Esophagus muscularis mucosa (tissue), 4 donors: ENCODE measurements at regions not wholly inside any gene's neighbourhood (a gene's known extent, or its start where the extent isn't known, plus 50 kb on each side); places are given as distances from the start of the nearest gene placed in this dataset.
A peak's percentile ranks its signal among the peaks of the same experiment; 100 is the strongest.

Experiments
- DNase-seq: peaks from one replicate; pipeline ENCODE4 v3.0.0-alpha.2; 2017; ENCODE audit errors: extremely low spot score
- H3K27ac ChIP-seq, 4 donors: fragments of 200-600 bp; sonication (generic); replicated peaks in 1 of 4; 1 replicate in 3 of 4; 2 replicates in 1 of 4; pipeline ENCODE4 v1.5.1; 2016 to 2019; ENCODE audit warnings: mild to moderate bottlenecking in 1 of 4
- H3K27me3 ChIP-seq, 4 donors: fragments of 200-600 bp; sonication (generic); one replicate each; pipeline versions ENCODE4 v1.5.1 to v1.6.0; 2016 to 2019
- H3K36me3 ChIP-seq, 4 donors: fragments of 200-600 bp; sonication (generic); one replicate each; pipeline ENCODE4 v1.5.1; 2016 to 2019
- H3K4me1 ChIP-seq, 4 donors: fragments of 200-600 bp; sonication (generic); one replicate each; pipeline ENCODE4 v1.5.1; 2016 to 2019
- H3K4me3 ChIP-seq, 4 donors: fragments of 200-600 bp; sonication (generic); 1 replicate in 2 of 4; 2 replicates in 2 of 4; pipeline ENCODE4 v1.5.1; 2016 to 2019; ENCODE audit warnings: mild to moderate bottlenecking in 4 of 4, moderate library complexity in 1 of 4
- H3K9me3 ChIP-seq, 4 donors: fragments of 200-600 bp; sonication (generic); 1 replicate in 3 of 4; 2 replicates in 1 of 4; pipeline ENCODE4 v1.5.1; 2016 to 2019
- CTCF ChIP-seq, 3 experiments: fragments of 200-600 bp in 2 of 3; fragments of 450-650 bp in 1 of 3; sonication (generic) in 2 of 3; IDR thresholded peaks; one replicate each; pipeline ENCODE4 v1.5.1; 2017 to 2019; ENCODE audit warnings: antibody characterized with exemption in 3 of 3, mild to moderate bottlenecking in 2 of 3, moderate library complexity in 1 of 3
- EP300 ChIP-seq: sonication (generic); formaldehyde crosslinking; IDR thresholded peaks from one replicate; pipeline ENCODE4 v1.6.1; 2017; ENCODE audit warnings: antibody characterized with exemption
- POLR2A ChIP-seq: fragments of 450-650 bp; IDR thresholded peaks from one replicate; pipeline ENCODE4 v1.6.1; 2017; ENCODE audit warnings: antibody characterized with exemption, moderate library complexity, mild to moderate bottlenecking, low read depth
- POLR2AphosphoS5 ChIP-seq, 2 donors: sonication (generic); formaldehyde crosslinking; IDR thresholded peaks; one replicate each; pipeline ENCODE4 v1.6.1; 2017; ENCODE audit warnings: antibody characterized with exemption in 2 of 2
- WGBS: methylation state at CpG from one replicate; pipeline ENCODE4 v1.1.5; 2018; 5-methylcytosine and 5-hydroxymethylcytosine counted together
- intact Hi-C: fragments of 100-400 bp; cut with DNase I; formaldehyde crosslinking; loops from one replicate; pipeline ENCODE4 v1.15.1; 2023

- Histone ChIP-seq H3K27ac (no peak overlapping the region), H3K27me3 (no peaks in the 10 kb centered on the region), H3K36me3 (no peaks in the 10 kb centered on the region), H3K9me3 (peaks cover 0 to 26% (median 14%) of the 10 kb centered on the region in 4 donors), H3K4me1 (peaks cover 0 to 3% (median 0%) of the 10 kb centered on the region in 4 donors), H3K4me3 (no peak overlapping the region)
- 68% methylated on average over 6 of the region's 6 CpGs for WGBS
- intact Hi-C loops: no loop called here
- no peak for TF ChIP-seq CTCF (IDR thresholded peaks at IDR 0.05)
- DNase-seq: no peak
Observed at GRCh38 chr6:12348530-12349511, 58.7 kb downstream of the EDN1 start.

DNA sequence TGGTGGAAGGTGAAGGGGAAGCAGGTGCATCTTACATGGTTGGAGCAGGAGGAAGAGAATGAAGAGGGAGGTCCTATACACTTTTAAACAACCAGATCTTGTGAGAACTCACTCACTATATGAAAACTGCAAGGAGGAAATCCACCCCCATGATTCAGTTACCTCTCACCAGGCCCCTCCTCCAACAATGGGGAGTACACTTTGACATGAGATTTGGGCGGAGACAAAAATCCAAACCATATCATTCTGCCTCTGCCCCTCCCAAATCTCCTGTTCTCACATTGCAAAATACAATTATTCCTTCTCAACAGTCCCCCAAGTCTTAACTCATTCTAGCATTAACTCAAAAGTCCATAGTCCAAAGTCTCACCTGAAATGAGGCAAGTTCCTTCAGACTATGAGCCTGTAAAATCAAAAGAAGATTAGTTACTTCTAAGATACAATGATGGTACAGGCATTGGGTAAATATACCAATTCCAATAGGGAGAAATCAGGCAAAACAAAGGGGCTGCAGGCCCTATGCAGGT lies 60.5 kb downstream of the EDN1 start:
- 92% methylated on average over 1 of the region's 1 CpG for WGBS
- Histone ChIP-seq H3K9me3 (peaks cover 0 to 26% (median 14%) of the 10 kb centered on the region in 4 donors), H3K27me3 (no peaks in the 10 kb centered on the region), H3K27ac (no peak overlapping the region), H3K4me1 (peaks cover 0 to 13% (median 0%) of the 10 kb centered on the region in 4 donors), H3K36me3 (no peaks in the 10 kb centered on the region), H3K4me3 (no peak overlapping the region)
- intact Hi-C loops: no loop called here
- TF ChIP-seq EP300 (no peak), POLR2AphosphoS5 (IDR thresholded peaks at IDR 0.05) (no peak), POLR2A (no peak), CTCF (IDR thresholded peaks at IDR 0.05) (no peak)
- DNase-seq: no peak

- DNase-seq: no peak
- TF ChIP-seq CTCF (IDR thresholded peaks at IDR 0.05) (no peak), POLR2AphosphoS5 (IDR thresholded peaks at IDR 0.05) (no peak), POLR2A (no peak), EP300 (no peak)
- intact Hi-C loops: no loop called here
- no peak overlapping the region for H3K4me3 ChIP-seq
- peaks cover 0 to 13% (median 0%) of the 10 kb centered on the region in 4 donors for H3K4me1 ChIP-seq
- no peaks in the 10 kb centered on the region for H3K27me3 ChIP-seq
- H3K27ac ChIP-seq: no peak overlapping the region
- no peaks in the 10 kb centered on the region for H3K36me3 ChIP-seq
- peaks cover 0 to 26% (median 14%) of the 10 kb centered on the region in 4 donors for H3K9me3 ChIP-seq
Observed at GRCh38 chr6:12351672-12352071, 61.5 kb downstream of the EDN1 start.

- H3K4me1 ChIP-seq: peaks cover 0 to 13% (median 0%) of the 10 kb centered on the region in 4 donors
- no peak overlapping the region for H3K4me3 ChIP-seq
- H3K27ac ChIP-seq: no peak overlapping the region
- 75% methylated on average over 3 of the region's 3 CpGs for WGBS
- no peak for DNase-seq
- no peaks in the 10 kb centered on the region for H3K36me3 ChIP-seq
- TF ChIP-seq POLR2AphosphoS5 (IDR thresholded peaks at IDR 0.05): peak in 1 of 2 donors; percentile 15
- TF ChIP-seq CTCF (IDR thresholded peaks at IDR 0.05): no peak
- TF ChIP-seq POLR2A: no peak
- peaks cover 0 to 26% (median 14%) of the 10 kb centered on the region in 4 donors for H3K9me3 ChIP-seq
- H3K27me3 ChIP-seq: no peaks in the 10 kb centered on the region
- intact Hi-C loops: no loop called here
Observed at GRCh38 chr6:12353731-12354130, 63.6 kb downstream of the EDN1 start.
